A549 (cell line): ENCODE measurements at regions not wholly inside any gene's neighbourhood (a gene's known extent, or its start where the extent isn't known, plus 50 kb on each side); places are given as distances from the start of the nearest gene placed in this dataset.
"Not testable (repeated sequence)": the region's sequence is repeated elsewhere in the genome, so short reads cannot be mapped to it uniquely, and the experiment has no call there.

Source experiments
- ATAC-seq, 2 experiments: fragments of 200-7000 bp in 1 of 2; fragments of >200 bp in 1 of 2; cut with Nextera tagmentation in 1 of 2; cut with Tn5 transposase in 1 of 2; 3 replicates each; pipeline versions ENCODE4 v1.8.0 to v1.9.1; 2018 to 2020; ENCODE audit warnings: mild to moderate bottlenecking in 1 of 2, moderate library complexity in 1 of 2
- CTCF ChIA-PET: fragments of 300-600 bp; sonication (Branson Sonifier 250); formaldehyde crosslinking; extraction: SDS; loops from one replicate; lab custom pipeline; 2021; ENCODE audit warnings: antibody characterized with exemption, inconsistent platforms; lab: Yijun Ruan, JAX
- POLR2A ChIA-PET: fragments of 350-600 bp; formaldehyde crosslinking; extraction: SDS; loops from one replicate; lab custom pipeline; 2021; ENCODE audit warnings: antibody characterized with exemption, inconsistent platforms; lab: Yijun Ruan, JAX
- DNase-seq, 2 experiments: peaks; one replicate each; pipeline versions ENCODE4 v3.0.0 to v3.0.0-alpha.2; 2011 to 2016; ENCODE audit warnings: low read depth in 1 of 2, low spot score in 1 of 2
- FAIRE-seq: peaks from 2 replicates; lab custom pipeline; 2011; peaks lifted over from hg19 to GRCh38; lab: Jason Lieb, UNC
- H3K27ac ChIP-seq, 2 experiments: fragments of >200 bp; sonication (Bioruptor Twin); formaldehyde crosslinking; 3 replicates each; pipeline ENCODE4 v1.5.1; 2016 to 2017
- H3K4me1 ChIP-seq: fragments of >200 bp; sonication (Bioruptor Twin); formaldehyde crosslinking; 3 replicates; pipeline ENCODE4 v1.6.1; 2016
- H3K4me2 ChIP-seq: fragments of >200 bp; sonication (Bioruptor Twin); formaldehyde crosslinking; 3 replicates; pipeline ENCODE4 v1.6.1; 2016
- H3K4me3 ChIP-seq: fragments of >200 bp; sonication (Bioruptor Twin); formaldehyde crosslinking; 3 replicates; pipeline ENCODE4 v1.5.1; 2016
- H3K9me3 ChIP-seq: fragments of >200 bp; sonication (Bioruptor Twin); formaldehyde crosslinking; 3 replicates; pipeline ENCODE4 v1.6.1; 2016
- ELK1 ChIP-seq: fragments of 150-350 bp; IDR thresholded peaks from 2 replicates; pipeline ENCODE4 v1.6.1; 2014; ENCODE audit warnings: low read depth, mild to moderate bottlenecking, low read length
- JUN ChIP-seq, 2 experiments: fragments of >200 bp; sonication (Bioruptor Twin); formaldehyde crosslinking; IDR thresholded peaks; 2 replicates in 1 of 2; 3 replicates in 1 of 2; pipeline ENCODE4 v1.6.1; 2016 to 2017
- JUNB ChIP-seq: fragments of >200 bp; sonication (Bioruptor Twin); formaldehyde crosslinking; IDR thresholded peaks from 2 replicates; pipeline ENCODE4 v1.6.1; 2016
- MAZ ChIP-seq: fragments of 150-350 bp; IDR thresholded peaks from 2 replicates; pipeline ENCODE4 v1.6.1; 2014; ENCODE audit warnings: antibody characterized with exemption, low read depth, low read length, borderline replicate concordance
- NR3C1 ChIP-seq: fragments of >200 bp; sonication (Bioruptor Twin); formaldehyde crosslinking; IDR thresholded peaks from 3 replicates; pipeline ENCODE4 v1.6.1; 2017
- RAD21 ChIP-seq, 2 experiments: fragments of >200 bp in 1 of 2; sonication (Bioruptor Twin) in 1 of 2; formaldehyde crosslinking in 1 of 2; IDR thresholded peaks in 1 of 2; conservative IDR thresholded peaks in 1 of 2; 2 replicates in 1 of 2; 3 replicates in 1 of 2; pipeline ENCODE4 v1.6.1; 2012 to 2018; ENCODE audit warnings: inconsistent platforms in 1 of 2
- TP53 ChIP-seq: fragments of 250-450 bp; sonication (Bioruptor Pico); IDR thresholded peaks from 2 replicates; pipeline ENCODE4 v1.5.0; 2021; ENCODE audit warnings: mild to moderate bottlenecking, moderate library complexity
- ZC3H11A ChIP-seq: fragments of 450-650 bp; IDR thresholded peaks from 2 replicates; pipeline ENCODE4 v1.6.1; 2014; ENCODE audit warnings: antibody characterized with exemption, mild to moderate bottlenecking
- WGBS: methylation state at CpG from one replicate; pipeline ENCODE4 v1.1.6; 2017; ENCODE audit errors: missing lambda C conversion rate; 5-methylcytosine and 5-hydroxymethylcytosine counted together

GRCh38 chr16:34062620-34063253 lies 603.3 kb downstream of the TP53TG3F start:
- H3K27ac ChIP-seq, POLR2A ChIA-PET: not testable (repeated sequence)

GRCh38 chr16:34063498-34064157 lies 604.2 kb downstream of the TP53TG3F start:
- H3K4me1 ChIP-seq, H3K27ac ChIP-seq, H3K4me2 ChIP-seq, FAIRE-seq, POLR2A ChIA-PET, CTCF ChIA-PET, DNase-seq, H3K4me3 ChIP-seq, H3K9me3 ChIP-seq: not testable (repeated sequence)
- 6% methylated on average over 1 of the region's 1 CpG for WGBS
- ATAC-seq, result peak in 1 of 2 experiments; percentile 54; a peak in 5 of 6 replicates

More at GRCh38 chr16:34062620-34063253, 603.3 kb downstream of the TP53TG3F start:
- DNase-seq, CTCF ChIA-PET, H3K4me1 ChIP-seq, FAIRE-seq, H3K4me3 ChIP-seq, H3K9me3 ChIP-seq, H3K4me2 ChIP-seq: not testable (repeated sequence)
- WGBS, result 3% methylated on average over 4 of the region's 4 CpGs
- peak; percentile 50 to 78; a peak in 5 of 6 replicates for ATAC-seq

GRCh38 chr16:34064602-34065001 lies 605.2 kb downstream of the TP53TG3F start:
- CTCF ChIA-PET, H3K9me3 ChIP-seq, H3K4me1 ChIP-seq, ATAC-seq, FAIRE-seq, DNase-seq, H3K4me3 ChIP-seq, H3K27ac ChIP-seq, POLR2A ChIA-PET, H3K4me2 ChIP-seq: not testable (repeated sequence)
- WGBS, result 3% methylated on average over 2 of the region's 2 CpGs

GRCh38 chr16:34069731-34070130 lies 610.3 kb downstream of the TP53TG3F start:
- ATAC-seq, CTCF ChIA-PET: not testable (repeated sequence)

GRCh38 chr16:34078691-34079090 lies 619.3 kb downstream of the TP53TG3F start:
- no peak for TF ChIP-seq RAD21 (conservative IDR thresholded peaks at IDR 0.05 in 1 of 2, IDR thresholded peaks at IDR 0.05 in 1 of 2)
- TF ChIP-seq TP53, result no peak
- no peak for TF ChIP-seq ZC3H11A
- TF ChIP-seq MAZ, result no peak
- no peak for TF ChIP-seq NR3C1
- no peak for TF ChIP-seq JUN (IDR thresholded peaks at IDR 0.05)
- TF ChIP-seq JUNB, result no peak
- TF ChIP-seq ELK1, result no peak
- Histone ChIP-seq H3K27ac (no peak overlapping the region), H3K9me3 (peaks cover 8% of the 10 kb centered on the region; the same call in 1 of the 3 replicates), H3K4me3 (no peak overlapping the region), H3K4me2 (no peak overlapping the region), H3K4me1 (no peaks in the 10 kb centered on the region)
- POLR2A ChIA-PET, result no interaction called here
- CTCF ChIA-PET, result no interaction called here
- no peak for ATAC-seq
- no peak for FAIRE-seq
- 21% methylated on average over 14 of the region's 14 CpGs for WGBS
- no peak for DNase-seq

More at GRCh38 chr16:34069731-34070130, 610.3 kb downstream of the TP53TG3F start:
- DNase-seq, H3K9me3 ChIP-seq, FAIRE-seq, H3K4me2 ChIP-seq, H3K4me3 ChIP-seq, H3K27ac ChIP-seq, H3K4me1 ChIP-seq, POLR2A ChIA-PET: not testable (repeated sequence)
- 28% methylated on average over 18 of the region's 18 CpGs for WGBS

- FAIRE-seq, ATAC-seq, H3K9me3 ChIP-seq, H3K4me1 ChIP-seq, H3K27ac ChIP-seq, DNase-seq, H3K4me3 ChIP-seq, CTCF ChIA-PET, H3K4me2 ChIP-seq, POLR2A ChIA-PET: not testable (repeated sequence)
- 4% methylated on average over 5 of the region's 5 CpGs for WGBS
Observed at GRCh38 chr16:34085038-34085437, 625.6 kb downstream of the TP53TG3F start.

- POLR2A ChIA-PET, ATAC-seq, FAIRE-seq, H3K4me3 ChIP-seq, DNase-seq, H3K4me2 ChIP-seq, H3K4me1 ChIP-seq, H3K27ac ChIP-seq, CTCF ChIA-PET, H3K9me3 ChIP-seq: not testable (repeated sequence)
- 13% methylated on average over 14 of the region's 14 CpGs for WGBS
Observed at GRCh38 chr16:34095006-34095405, 635.6 kb downstream of the TP53TG3F start.

- WGBS, result 2% methylated on average over 4 of the region's 4 CpGs
- POLR2A ChIA-PET, H3K9me3 ChIP-seq, FAIRE-seq, H3K27ac ChIP-seq, DNase-seq, CTCF ChIA-PET, H3K4me3 ChIP-seq, H3K4me1 ChIP-seq, H3K4me2 ChIP-seq, ATAC-seq: not testable (repeated sequence)
Observed at GRCh38 chr16:34096911-34097310, 637.5 kb downstream of the TP53TG3F start.

- CTCF ChIA-PET, H3K4me2 ChIP-seq, DNase-seq, H3K27ac ChIP-seq, H3K4me1 ChIP-seq, FAIRE-seq, H3K9me3 ChIP-seq, POLR2A ChIA-PET, H3K4me3 ChIP-seq: not testable (repeated sequence)
- WGBS, result 10% methylated on average over 3 of the region's 3 CpGs
- ATAC-seq, result 0 out of 6 replicates have a peak, but pooled peaks of 1 of the 2 experiments have one; percentile 50
Observed at GRCh38 chr16:34097326-34097725, 637.9 kb downstream of the TP53TG3F start.
